RKO (cell line): ENCODE measurements at regions not wholly inside any gene's neighbourhood (a gene's known extent, or its start where the extent isn't known, plus 50 kb on each side); places are given as distances from the start of the nearest gene placed in this dataset.

ENCODE experiments used
- DNase-seq: peaks from one replicate; pipeline ENCODE4 v3.0.0-alpha.2; 2016; ENCODE audit warnings: low spot score

DNA sequence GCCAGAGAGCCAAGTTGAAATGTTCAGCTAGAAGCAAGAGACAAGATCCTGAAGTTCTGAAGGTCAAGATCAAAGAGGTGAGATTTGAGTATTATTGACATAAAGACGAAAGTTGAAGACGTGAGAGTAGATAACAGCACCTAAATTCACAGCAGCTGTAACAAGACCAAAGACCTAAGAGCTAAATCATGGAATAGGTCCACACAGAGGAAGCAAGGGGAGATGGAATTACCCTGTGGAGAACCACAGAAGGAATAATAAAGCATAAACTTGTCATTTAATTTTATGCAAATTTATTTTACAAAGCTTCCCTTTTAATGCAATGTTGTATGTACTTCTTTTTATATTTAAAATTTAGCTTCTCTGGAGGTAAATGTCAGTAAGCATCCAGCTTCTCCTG, 523.7 kb downstream of the NR2F1-AS1 start:
- no peak for DNase-seq

DNA sequence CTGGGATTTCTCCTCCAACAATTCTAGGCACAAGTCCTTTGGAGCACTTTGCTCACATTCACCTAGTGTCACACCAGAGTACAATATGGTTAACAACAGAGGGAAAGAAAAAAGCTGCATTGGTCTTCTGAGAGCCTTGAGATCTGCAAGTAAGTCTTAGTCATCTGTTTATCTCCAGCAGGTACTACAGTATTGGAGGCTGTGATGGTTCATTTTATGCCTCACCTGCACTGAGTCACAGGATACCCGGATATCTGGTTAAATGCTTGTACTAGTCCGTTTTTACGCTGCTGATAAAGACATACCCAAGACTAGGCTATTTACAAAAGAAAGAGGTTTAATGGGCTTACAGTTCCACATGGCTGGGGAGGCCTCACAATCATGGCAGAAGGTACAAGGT, 525.0 kb downstream of the NR2F1-AS1 start:
- DNase-seq: no peak

DNA sequence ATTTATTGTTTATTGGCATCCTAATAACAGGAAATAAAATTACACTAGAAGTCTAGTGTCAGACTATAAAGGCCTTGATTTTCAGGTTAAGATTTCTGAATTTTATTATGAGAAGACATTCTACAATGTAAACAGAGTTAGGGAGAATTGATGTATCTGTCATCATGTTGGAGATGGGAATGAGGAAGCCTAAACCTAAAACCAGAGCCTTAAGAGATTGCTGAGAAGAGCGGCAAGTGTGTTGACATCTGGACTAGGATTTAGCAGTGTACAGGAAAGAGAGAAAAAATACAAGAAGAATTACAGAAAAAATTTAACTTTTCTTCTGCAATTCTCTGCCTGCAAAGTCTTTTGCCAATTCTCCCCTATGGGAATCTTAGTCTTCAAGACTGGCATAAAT, 525.5 kb downstream of the NR2F1-AS1 start:
- no peak for DNase-seq

DNA sequence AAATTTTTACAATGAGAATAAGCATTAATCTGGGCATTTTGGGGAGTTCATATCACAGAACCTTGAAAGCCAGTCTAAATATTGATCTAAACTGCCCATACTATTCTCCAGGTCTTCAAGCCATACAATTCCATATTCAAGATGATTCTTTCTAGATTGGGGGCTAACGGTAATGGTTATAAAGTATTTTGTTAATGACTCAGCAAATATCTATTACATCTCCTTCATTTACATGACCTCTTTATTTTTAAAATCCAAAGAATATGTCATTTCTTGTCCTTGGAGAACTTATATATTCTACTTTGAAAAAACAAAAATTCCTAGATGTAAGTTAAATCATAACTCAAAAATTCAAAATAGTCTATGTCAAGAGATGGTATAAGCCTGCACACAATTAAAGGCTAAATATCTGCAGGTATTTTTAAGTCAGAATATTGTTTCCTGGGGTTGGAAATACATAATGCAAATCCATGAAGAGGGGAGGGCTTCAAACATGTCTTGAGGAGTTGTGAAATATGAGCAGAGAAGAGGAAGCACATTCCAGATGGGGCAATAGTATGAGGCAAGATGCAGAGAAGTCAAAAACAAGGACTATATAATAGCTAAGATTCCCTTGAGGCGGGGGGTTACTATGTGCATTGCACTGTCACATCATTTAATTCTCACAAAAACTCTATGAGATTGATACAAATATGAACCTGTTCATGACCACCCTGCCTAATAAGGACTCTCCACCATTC, 526.4 kb downstream of the NR2F1-AS1 start:
- DNase-seq: no peak

DNA sequence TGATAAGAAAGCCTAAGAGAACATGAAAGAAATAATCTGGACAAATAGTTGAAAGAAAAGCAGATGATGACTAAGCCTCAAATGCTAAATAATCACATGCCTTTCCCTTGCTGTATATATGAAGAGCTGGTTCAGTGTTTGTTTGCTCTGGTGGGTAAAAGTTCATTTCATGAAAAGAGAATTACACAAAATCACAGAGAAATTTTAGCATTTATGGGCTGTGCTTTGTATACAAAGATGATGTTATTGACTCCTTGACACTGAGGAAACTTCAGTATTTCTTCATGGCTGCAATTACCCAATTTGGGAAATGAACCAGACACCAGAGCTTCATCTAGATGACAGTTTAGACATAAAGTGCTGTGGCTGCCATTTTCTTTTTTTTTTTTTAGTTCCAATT, 527.2 kb downstream of the NR2F1-AS1 start:
- no peak for DNase-seq

DNA sequence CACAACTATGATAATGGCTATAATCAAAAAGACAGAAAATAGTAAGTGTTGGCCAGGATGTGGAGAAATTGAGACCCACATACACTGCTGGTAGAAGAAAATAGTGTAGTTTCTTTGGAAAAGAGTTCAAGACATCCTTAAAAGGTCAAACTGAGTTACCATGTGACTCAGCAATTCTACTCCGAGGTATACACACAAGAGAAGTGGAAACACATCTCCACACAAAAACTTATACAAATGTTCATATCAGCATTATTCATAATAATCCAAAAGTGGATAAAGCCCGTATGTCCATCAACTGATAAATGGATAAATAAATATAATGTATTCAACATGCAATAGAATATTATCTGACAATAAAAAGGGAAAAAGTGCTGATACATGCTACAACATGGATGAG, 532.2 kb downstream of the NR2F1-AS1 start:
- no peak for DNase-seq

DNA sequence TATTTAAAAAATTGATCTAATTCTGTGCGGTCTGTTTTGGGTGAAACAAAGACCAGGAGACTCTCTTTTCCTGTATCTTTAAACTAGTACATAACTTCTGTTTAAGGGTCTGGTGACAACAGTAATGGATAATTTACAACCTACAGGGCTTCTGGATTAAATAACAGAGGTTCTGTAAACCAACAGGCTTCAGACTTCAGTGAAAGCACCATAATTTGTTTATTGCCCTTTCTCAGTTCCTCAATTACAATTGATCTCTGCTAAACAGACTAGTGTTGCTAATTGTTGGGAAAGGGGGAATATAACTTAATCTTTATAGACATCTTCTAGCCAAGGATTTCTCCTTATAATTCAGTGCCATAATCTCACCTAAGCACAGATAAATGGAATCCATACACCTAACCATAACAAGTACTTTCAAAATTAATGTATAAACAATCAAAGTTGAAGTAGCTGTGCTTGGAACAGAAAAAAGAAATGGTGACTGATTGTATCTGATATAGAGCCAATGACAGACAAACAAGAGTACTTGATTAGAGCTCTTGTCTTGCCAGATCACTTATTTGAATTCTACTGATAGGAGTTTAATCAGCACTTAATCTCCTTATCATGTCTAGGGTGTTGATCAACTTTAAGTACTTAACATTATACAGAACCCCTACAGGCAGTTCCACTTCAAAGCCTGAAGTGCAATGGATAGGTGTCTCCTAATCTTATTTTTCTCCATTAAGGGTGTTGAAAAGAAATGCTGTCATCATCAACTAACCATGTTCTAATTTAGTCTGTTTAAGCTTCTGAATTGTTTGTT, 536.0 kb downstream of the NR2F1-AS1 start:
- DNase-seq: no peak

DNA sequence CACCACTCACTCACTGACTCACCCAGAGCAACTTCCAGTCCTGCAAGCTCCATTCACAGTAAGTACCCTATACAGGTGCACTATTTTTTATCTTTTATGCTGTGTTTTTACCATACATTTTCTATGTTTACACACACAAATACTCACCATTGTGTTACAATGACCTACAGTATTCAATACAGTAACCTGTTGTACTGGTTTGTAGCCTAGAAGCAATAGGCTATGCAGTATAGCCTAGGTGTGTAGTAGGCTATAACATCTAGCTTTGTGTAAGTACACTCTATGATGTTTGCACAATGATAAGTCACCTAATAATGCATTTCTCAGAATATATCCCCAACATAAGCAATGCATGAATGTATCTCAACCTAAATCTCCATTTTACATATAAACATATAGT, 541.1 kb downstream of the NR2F1-AS1 start:
- no peak for DNase-seq

DNA sequence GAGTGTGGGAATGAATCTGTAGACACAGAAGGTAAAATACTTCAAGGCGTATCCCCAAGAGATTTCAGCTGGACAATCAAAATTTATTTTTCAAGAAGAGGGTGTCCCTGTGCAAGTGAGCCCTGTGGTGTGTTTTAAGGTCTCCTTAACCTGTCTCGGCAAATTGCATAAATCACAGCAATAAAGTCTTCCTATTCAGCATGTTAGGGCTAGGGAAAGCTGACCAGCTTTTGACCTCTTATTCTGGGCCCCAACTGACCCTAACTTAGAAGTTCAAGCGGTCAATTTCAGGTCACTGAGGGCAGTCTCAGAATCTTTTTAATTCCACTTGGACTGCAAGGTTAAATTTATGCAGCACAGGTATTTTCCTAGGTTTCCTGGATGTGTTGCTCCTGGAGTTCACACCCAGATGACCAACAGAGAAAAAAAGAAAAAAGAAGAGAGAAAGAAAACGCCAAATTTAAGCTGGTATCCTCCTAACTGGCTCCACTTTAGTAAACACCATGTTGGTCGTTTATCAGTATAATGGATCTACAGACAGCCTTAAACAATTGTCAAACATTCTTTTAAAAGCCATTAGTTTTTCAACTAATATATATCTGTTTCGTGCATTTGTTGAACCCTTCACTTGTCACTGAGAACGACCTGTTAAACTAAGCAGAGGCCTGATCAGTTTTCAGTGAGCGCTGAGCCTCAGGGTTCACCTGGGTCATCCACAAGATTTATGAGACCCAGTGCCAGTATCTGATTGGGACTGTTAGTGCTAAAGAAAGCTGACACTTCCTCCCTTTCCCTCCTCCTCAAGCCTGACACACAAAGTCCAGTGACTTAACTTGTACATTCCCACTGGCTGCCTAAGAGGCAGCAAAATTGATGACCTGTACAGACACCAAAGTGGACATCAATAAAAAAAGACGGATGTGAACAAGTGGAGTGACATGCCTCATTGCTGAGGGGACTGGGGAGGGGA, 546.1 kb downstream of the NR2F1-AS1 start:
- no peak for DNase-seq

DNA sequence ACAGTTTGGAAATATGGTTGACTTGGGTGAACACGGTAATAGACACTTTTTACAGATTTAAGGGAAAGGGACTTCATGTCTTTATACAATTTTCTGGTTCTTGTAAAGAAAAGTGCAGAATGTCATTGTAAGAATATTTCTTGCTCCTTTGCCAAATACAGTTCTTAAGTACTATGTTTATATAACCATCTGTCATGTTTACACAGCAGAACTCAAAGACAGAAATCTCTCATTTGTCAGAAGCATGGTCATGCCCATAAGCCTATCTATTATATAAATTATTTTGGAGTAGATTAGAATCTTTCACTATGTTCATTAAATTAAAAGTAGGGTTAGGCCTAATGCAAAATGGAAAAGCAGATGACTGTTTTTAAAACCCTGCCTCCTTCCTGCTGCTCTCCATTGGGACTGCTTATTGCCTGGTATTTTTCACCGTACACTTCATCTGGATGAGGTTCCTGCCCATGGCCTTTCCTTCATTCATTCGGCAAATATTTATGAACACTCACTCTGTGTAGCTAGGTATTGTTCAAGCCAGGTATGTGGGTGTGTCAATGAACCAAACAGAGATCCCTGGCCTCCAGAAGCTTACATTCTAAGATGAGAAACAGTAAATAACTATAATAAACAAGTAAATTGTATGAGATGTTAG, 558.1 kb downstream of the NR2F1-AS1 start:
- DNase-seq: no peak

DNA sequence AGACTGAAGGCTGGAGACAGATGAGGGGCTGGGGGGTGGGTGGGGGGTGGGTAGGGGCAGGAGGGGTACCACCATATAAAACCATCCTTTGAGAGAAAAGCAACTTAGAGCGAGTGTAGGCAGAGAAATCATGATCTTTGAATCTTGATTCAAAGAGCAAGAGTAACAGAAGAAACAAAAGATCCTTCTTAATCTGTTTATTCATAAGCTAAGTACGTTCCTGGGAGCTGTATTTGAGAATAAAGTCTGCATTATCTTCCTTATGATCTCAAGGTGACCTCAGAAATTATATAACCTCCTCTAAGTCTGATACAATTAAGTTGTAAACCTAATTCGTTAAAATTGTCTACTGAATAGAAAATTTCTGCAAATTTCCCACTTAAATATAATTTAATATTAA, 558.8 kb downstream of the NR2F1-AS1 start:
- no peak for DNase-seq

DNA sequence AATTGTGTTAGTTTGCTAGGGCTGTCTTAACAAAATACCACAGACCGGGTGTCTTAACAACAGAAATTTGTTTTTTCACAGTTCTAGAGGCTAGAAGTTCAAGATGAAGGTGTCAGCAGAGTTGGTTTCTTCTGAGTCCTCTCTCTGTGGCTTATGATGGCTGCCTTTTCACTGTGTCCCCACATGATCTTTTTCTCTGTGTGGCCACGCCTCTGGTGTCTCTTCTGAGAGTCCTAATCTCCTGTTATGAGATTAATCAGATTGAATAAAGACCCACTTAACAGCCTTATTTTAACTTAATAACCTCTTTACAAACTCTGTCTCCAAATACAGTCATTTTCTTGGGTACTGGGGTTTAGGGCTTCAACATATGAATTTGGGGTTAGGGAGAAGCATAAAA, 561.1 kb downstream of the NR2F1-AS1 start:
- DNase-seq: no peak

DNA sequence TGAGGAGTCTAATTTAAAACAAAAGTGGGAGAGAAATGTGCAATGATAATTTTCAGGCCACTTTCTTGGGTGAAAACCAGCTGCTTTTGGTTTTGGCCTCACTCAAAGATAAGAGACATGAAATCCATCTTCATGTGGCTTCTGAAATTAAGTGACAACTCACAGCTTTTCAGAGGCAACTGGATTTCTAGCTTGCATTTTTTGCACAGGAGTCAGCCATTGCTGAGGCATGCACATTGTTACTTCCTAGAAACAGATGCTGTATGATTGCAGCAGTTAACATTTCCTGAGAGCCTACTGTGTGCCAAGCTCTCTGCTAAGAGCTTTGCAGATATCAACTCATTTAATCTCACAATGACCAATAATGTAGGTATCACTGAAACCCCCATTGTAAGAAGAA, 562.6 kb downstream of the NR2F1-AS1 start:
- DNase-seq: no peak

DNA sequence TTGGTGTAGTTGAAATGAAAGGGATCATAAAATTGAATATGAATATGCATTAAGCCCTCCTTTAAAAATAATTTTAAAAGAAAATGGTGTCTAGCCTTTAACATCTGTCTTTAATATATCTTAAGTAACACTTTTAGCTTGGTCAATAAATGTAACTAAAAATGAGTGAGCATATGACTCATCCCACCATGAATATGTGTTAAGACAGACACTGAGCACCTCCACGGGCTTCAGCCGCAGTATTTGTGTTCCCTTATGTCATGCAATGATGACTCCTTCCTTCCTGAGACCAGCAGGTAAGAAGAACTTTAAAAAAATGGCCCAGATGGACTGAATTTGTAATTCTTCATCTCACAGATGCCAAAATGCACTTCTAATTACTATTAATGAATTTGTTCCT, 563.2 kb downstream of the NR2F1-AS1 start:
- peak; percentile 18 for DNase-seq

DNA sequence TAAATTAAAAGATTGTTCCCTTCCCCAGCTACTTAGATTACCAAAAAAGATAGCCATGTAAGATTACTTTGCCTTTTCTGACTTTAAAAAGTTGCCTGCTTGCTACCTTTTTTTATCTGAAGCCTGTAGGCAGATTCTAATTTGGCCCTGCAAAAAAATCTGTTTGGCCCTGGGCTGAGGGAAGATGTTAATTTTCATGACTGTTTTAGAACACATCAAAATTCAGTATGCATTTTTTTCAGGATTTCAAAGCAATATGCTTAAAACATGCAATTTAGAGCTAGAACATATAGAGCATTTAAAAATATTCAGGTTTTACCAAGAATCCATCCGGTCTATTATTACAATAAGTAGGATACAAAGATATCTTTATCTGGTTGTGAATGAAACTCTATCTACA, 563.6 kb downstream of the NR2F1-AS1 start:
- DNase-seq: no peak

DNA sequence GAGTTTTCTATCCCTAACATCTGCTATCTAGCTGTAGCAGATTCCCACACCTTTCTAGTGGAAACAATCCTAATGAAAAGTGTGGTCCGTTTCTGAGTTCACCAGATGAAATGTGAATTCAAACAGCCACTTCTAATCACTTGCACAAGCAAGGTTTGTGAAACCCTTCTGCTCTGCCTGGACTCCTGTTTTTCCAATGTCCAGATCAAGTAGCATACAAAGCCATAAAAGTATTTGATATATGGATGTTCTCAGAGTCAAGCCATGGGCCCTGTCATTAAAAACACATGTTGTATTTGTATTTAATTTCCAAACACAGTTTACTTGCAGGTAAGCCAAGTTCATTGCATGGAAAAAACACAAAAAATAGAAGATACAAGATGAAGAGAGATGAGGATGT, 570.4 kb downstream of the NR2F1-AS1 start:
- DNase-seq: no peak

DNA sequence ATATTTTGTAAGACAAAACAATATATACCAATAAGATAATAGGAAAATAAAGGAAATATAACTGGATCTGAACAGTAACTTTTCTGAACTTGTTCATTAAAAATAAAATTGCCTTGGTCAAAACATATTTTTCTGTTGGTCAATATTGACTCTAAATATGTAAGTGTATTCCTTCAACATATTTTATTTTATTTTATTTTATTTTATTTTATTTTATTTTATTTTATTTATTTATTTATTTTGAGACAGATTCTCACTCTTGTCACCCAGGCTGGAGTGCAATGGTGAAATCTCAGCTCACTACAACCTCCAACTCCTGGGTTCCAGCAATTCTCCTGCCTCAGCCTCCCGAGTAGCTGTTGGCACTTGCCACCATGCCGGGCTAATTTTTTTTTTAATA, 571.0 kb downstream of the NR2F1-AS1 start:
- no peak for DNase-seq

DNA sequence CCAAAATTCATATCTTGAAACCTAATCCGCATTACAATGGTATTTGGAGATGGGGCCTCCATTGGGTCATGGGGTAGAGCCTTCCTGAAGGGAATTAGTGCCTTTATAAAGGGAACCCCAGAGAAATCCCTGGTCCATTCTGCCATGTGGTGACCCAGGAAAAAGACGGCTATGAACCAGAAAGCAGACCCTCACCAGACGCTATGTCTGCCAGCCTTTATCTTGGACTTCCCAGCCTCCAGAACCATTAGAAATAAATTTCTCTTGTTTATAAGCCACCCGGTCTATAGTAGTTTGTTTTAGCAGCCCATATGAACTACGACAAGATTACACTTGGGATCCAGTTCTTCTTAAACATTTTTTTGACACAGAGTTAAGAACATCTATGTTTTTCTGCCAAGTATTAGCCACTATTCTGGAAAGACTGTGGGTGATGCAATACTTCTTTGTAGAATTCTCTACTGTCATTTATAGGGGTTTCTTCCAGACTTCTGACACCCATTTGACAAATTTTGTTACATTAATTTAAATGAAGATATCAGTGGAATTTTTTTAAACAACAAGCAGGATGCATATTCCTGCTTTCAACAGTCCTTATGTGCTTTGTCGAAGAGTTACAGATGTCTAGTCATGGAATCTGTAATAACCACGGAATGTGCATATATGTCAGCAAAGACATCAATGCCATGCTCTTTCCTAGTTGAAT, 572.4 kb downstream of the NR2F1-AS1 start:
- DNase-seq: no peak

DNA sequence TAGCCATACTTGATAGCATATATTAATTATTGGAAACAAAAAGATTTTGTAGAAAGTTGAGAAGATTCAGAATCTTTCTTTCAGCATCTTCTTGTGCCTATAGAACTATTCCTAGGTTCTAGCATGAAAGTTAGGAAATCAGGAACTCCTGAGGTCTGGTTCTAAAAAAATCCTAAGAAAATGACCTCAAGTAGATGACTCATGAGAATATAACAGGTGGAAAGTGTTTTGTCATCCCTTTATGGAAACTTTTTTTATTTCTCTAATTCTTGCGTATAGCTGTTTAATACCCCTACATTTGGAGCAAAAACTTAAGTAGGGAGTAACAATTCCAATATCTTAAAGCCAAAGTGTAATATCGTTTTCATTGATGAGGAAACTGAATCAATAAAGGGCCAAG, 574.1 kb downstream of the NR2F1-AS1 start:
- DNase-seq: peak; percentile 3

DNA sequence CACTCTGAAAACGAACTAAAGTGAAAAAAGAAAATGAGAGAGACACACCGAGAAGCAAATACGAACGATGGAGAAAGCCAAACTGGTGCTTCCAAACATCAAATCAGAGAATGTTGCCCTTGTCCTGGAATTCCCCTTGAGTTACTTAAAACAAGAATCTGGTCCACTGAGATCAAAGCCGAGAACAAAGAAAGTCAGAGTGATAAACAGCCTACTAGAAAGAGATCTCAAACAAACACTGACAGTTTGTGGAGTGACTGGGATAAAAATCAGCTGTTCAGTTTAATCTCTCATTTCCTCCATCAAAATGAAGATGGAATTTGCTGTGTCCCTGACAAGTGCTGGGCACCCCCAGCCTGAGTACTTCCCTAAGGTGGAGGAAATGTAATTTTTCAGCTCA, 582.6 kb downstream of the NR2F1-AS1 start:
- no peak for DNase-seq

DNA sequence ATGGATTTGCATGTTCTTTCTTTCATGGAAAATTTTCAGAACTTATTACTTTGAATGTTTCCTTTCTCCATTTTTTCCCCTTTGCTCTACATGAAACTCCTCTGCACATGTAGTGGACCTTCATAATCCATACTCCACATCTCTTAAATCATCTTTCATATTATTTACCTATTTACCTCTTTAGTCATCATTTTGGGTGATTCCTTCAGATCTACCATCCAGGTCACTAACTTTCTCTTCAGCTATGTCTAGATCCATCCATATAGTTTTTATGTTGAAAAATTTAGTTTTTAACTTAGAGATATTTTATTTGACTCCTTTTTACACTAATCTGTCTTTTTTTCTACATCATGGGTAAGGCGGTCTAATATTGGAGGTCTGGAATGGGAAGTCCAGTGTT, 586.6 kb downstream of the NR2F1-AS1 start:
- no peak for DNase-seq
